MG63 (cell line): ENCODE measurements at regions not wholly inside any gene's neighbourhood (a gene's known extent, or its start where the extent isn't known, plus 50 kb on each side); places are given as distances from the start of the nearest gene placed in this dataset.

Experiments used
- DNase-seq: peaks from one replicate; pipeline ENCODE4 v3.0.0-alpha.2; 2020
- H3K27me3 ChIP-seq: fragments of 250-450 bp; sonication (Bioruptor Pico); 2 replicates; pipeline ENCODE4 v1.5.1; 2020; ENCODE audit warnings: mild to moderate bottlenecking, moderate library complexity
- H3K36me3 ChIP-seq: fragments of 250-450 bp; sonication (Bioruptor Pico); 2 replicates; pipeline ENCODE4 v1.5.1; 2020; ENCODE audit warnings: mild to moderate bottlenecking, moderate library complexity
- H3K4me3 ChIP-seq: fragments of 250-450 bp; sonication (Bioruptor Pico); 2 replicates; pipeline ENCODE4 v1.5.1; 2020; ENCODE audit warnings: mild to moderate bottlenecking, moderate library complexity
- H3K9me3 ChIP-seq: fragments of 250-450 bp; sonication (Bioruptor Pico); 2 replicates; pipeline ENCODE4 v1.5.1; 2020; ENCODE audit warnings: mild to moderate bottlenecking, moderate library complexity

DNA sequence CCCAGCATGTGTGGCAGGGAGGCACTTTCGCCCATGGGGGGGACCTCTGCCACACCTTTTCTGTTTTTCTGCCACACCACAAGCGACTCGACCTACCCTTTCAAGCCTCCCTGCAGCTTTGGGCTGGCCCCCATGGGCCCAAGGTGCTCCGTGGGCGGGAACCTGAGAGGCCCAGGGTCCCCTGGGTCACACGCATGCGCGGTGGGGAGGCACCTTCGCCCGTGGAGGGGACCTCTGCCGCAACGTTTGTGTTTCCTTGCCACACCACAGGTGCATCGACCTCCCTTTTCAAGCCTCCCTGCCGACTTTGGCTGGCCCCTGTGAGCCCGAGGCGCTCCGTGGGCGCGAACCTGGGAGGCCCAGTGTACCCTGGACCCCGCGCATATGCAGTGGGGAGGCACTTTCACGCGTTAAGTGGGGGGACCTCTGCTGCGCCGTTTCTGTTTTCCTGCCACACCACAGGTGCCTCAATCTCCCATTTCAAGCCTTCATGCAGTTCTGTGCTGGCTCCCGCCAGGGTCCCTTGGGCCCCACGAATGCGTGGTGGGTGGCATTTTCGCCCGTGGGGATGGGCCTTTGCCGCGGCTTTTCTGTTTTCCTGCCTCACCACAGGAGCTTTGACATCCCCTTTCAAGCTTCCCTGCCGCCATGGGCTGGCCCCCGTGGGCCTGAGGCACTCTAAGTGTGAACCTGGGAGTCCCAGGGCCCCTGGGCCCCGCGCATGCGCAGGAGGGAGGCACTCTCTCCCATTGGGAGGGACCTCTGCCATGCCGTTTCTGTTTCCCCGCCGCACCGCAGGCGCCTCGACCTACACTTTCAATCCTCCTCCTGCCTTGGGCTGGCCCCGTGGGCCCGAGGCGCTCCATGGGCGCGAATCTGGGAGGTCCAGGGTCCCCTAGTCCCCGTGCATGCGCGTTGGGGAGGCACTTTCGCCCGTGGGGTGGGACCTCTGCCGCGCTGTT is 332.2 kb downstream of the ALG10 start:
- H3K9me3 ChIP-seq, result no peaks in the 10 kb centered on the region
- H3K27me3 ChIP-seq, result peaks cover 27% of the 10 kb centered on the region
- no peak for DNase-seq
- no peaks in the 10 kb centered on the region for H3K36me3 ChIP-seq
- H3K4me3 ChIP-seq, result no peak overlapping the region

DNA sequence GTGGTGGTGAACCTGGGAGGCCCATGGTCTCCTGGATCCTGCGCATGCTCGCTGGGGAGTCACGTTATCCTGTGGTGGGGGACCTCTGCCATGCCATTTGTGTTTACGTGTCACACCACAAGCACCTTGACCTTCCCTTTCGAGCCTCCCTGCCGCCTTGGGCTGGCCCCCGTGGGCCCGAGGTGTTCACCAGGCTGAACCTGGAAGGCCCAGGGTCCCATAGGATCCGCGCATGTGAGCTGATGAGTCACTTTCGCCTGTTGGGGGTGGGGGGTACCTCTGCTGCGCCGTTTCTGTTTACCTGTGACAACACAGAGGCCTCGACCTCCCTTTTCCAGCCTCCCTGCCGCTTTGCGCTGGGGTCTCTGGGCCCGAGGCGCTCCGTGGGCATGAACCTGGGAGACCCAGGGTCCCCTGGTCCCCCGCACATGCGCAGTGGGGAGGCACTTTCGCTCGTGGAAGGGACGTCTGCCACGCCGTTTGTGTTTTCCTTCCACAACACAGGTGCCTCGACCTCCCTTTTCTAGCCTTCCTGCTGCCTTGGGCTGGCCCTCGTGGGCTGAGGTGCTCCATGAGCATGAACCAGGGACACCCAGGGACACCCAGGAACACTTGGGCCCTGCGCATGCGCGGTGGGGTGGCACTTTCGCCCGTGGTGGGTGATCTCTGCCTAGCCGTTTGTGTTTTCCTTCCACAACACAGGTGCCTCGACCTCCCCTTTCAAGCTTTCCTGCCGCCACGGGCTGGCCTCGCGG is 334.1 kb downstream of the ALG10 start:
- Histone ChIP-seq H3K36me3 (no peaks in the 10 kb centered on the region), H3K27me3 (peaks cover 18% of the 10 kb centered on the region), H3K9me3 (no peaks in the 10 kb centered on the region), H3K4me3 (no peak overlapping the region)
- DNase-seq, result no peak

DNA sequence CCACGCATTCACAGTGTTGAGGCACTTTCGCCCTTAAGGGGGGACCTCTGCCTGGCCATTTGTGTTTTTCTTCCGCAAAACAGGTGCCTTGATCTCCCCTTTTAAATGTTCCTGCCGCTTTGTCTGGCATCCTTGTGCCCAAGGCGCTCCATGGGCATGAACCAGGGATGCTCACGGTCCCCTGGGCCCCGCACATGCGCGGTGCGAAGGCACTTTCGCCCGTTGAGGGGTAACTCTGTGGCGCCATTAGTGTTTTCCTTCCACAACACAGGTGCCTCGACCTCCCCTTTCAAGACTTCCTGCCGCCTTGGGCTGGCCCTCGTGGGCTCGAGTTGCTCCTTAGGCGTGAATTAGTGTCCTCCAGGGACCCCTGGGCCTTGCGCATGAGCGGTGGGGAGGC is 335.5 kb downstream of the ALG10 start:
- DNase-seq, result no peak
- Histone ChIP-seq H3K36me3 (no peaks in the 10 kb centered on the region), H3K4me3 (no peak overlapping the region), H3K9me3 (no peaks in the 10 kb centered on the region), H3K27me3 (peaks cover 16% of the 10 kb centered on the region)

DNA sequence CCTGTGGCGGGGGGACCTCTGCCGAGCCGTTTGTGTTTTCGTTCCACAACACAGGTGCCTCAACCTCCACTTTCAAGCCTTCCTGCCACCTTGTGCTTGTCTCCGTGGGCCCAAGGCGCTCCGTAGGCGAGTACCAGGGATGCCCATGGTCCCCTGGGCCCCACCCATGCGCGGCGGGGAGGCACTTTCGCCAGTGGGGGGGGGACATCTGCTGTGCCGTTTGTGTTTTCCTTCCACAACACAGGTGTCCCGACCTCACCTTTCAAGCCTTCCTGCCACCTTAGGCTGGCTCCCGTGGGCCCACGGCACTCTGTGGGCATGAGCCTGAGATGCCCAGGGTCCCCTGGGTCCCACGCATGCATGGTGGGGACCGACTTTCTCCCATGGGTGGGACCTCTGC is 335.9 kb downstream of the ALG10 start:
- no peaks in the 10 kb centered on the region for H3K36me3 ChIP-seq
- no peak overlapping the region for H3K4me3 ChIP-seq
- H3K9me3 ChIP-seq, result no peaks in the 10 kb centered on the region
- peaks cover 16% of the 10 kb centered on the region for H3K27me3 ChIP-seq
- DNase-seq, result no peak

DNA sequence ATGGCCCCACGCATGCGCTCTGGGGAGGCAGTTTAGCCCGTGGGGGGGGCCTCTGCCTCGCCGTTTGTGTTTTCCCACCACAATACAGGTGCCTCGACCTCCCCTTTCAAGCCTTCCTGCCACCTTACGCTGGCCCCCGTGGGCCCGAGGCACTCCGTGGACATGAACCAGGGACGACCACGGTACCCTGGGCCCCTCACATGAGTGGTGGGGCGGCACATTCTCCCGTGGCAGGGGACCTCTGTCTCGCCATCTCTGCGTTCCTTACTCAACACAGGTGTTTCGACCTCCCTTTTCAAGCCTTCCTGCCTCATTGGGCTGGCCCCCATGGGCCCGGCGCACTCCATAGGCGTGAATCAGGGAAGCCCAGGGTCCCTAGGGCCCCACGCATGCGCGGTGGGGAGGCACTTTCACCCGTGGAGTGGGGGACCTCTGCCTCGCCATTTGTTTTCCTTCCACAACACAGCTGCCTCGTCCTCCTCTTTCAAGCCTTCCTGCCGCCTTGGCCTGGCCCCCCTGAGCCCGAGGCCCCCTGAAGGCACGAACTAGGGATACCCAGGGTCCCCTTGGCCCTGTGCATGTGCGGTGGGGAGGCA is 339.5 kb downstream of the ALG10 start:
- H3K9me3 ChIP-seq, result no peaks in the 10 kb centered on the region
- no peak for DNase-seq

DNA sequence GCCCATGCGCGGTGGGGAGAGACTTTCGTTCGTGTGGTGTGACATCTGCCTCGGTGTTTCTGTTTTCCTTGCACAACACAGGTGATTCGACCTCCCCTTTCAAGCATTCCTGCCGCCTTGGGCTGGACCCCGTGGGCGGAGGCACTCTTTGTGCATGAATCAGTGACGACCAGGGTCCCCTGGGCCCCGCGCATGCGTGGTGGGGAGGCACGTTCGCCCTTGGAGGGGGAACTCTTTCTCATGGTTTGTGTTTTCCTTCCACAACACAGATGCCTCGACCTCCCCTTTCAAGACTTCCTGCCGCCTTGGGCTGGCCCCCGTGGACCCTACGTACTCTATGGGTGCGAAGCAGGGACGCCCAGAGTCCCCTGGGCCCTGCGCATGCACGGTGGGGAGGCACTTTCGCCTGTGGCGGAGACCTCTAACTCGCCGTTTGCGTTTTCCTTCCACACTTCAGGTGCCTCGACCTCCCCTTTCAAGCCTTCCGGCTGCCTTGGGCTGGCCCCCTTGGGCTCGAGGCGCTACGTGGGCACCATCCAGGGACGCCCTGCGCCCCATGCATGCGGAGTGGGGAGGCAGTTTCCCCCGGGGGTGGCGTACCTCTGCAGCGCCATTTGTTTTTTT is 340.9 kb downstream of the ALG10 start:
- Histone ChIP-seq H3K9me3 (no peaks in the 10 kb centered on the region), H3K36me3 (no peaks in the 10 kb centered on the region), H3K27me3 (peaks cover 15% of the 10 kb centered on the region), H3K4me3 (no peak overlapping the region)
- DNase-seq, result no peak

More for the DNA sequence above, 339.5 kb downstream of the ALG10 start:
- H3K27me3 ChIP-seq, result peaks cover 16% of the 10 kb centered on the region
- no peak overlapping the region for H3K4me3 ChIP-seq
- no peaks in the 10 kb centered on the region for H3K36me3 ChIP-seq

DNA sequence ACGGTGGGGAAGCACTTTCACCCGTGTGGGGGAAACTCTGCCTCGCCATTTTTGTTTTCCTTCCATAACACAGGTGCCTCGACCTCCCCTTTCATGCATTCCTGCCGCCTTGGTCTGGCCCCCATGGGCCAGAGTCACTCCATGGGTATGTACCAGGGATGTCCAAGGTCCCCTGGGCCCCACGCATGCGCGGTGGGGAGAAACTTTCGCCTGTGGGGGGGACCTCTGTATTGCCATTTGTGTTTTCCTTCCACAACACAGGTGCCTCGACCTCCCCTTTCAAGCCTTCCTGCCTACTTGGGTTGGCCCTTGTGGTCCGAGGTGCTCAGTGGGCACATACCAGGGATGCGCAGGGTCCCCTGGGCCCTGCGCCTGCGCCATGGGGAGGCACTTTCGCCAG is 345.8 kb downstream of the ALG10 start:
- Histone ChIP-seq H3K27me3 (peaks cover 16% of the 10 kb centered on the region; the same call in 1 of the 2 replicates), H3K36me3 (no peaks in the 10 kb centered on the region), H3K4me3 (no peak overlapping the region), H3K9me3 (no peaks in the 10 kb centered on the region)
- no peak for DNase-seq

DNA sequence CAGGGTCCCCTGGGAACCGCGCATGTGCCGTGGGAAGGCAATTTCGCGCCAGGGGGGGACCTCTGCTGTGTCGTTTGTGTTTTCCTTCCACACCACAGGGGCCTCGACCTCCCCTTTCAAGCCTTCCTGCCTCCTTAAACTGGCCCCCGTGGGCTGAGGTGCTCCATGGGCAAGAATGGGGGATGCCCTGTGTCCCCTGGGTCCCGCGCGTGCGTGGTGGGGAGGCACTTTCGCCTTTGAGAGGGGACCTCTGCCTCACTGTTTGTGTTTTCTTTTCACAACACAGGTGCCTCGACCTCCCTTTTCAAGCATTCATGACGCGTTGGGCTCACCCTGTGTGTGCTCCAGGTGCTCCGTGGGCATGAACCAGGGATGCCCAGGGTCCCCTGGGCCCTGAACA is 348.8 kb downstream of the ALG10 start:
- Histone ChIP-seq H3K36me3 (no peaks in the 10 kb centered on the region), H3K4me3 (no peak overlapping the region), H3K9me3 (no peaks in the 10 kb centered on the region), H3K27me3 (peaks cover 16% of the 10 kb centered on the region; the same call in 1 of the 2 replicates)
- no peak for DNase-seq

DNA sequence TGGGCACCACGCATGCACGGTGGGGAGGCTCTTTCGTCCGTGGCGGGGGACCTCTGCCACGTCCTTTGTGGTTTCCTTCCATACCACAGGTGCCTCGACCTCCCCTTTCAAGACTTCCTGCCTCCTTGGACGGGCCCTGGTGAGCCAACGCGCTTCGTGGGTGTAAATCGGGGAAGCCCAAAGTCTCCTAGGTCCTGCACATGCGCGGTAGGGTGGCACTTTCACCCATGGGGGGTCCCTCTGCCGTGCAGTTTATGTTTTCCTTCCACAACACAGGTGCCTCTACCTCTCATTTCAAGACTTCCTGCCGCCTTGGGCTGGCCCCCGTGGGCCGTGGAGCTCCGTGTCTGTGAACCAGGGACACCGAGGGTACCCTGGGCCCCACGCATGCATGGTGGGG is 349.7 kb downstream of the ALG10 start:
- no peaks in the 10 kb centered on the region for H3K9me3 ChIP-seq
- DNase-seq, result no peak
- no peak overlapping the region for H3K4me3 ChIP-seq
- no peaks in the 10 kb centered on the region for H3K36me3 ChIP-seq
- peaks cover 16% of the 10 kb centered on the region; the same call in 1 of the 2 replicates for H3K27me3 ChIP-seq

DNA sequence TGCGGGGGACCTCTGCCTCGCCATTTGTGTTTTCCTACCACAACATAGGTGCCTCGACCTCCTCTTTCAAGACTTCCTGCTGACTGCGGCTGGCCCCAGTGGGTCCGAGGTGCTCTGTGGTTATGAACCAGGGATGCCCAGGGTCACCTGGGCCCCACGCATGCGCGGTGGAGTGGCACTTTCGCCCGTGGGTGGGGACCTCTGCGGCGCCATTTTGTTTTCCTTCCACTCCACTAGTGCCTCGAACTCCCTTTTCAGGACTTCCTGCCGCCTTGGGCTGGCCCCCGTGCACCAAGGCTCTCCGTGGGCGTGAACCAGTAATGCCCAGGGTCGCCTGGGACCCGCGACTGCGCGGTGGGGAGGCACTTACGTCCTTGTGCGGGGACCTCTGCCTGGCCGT is 351.6 kb downstream of the ALG10 start:
- no peak for DNase-seq
- no peaks in the 10 kb centered on the region for H3K36me3 ChIP-seq
- H3K9me3 ChIP-seq, result no peaks in the 10 kb centered on the region
- peaks cover 14% of the 10 kb centered on the region; the same call in 1 of the 2 replicates for H3K27me3 ChIP-seq
- no peak overlapping the region for H3K4me3 ChIP-seq

DNA sequence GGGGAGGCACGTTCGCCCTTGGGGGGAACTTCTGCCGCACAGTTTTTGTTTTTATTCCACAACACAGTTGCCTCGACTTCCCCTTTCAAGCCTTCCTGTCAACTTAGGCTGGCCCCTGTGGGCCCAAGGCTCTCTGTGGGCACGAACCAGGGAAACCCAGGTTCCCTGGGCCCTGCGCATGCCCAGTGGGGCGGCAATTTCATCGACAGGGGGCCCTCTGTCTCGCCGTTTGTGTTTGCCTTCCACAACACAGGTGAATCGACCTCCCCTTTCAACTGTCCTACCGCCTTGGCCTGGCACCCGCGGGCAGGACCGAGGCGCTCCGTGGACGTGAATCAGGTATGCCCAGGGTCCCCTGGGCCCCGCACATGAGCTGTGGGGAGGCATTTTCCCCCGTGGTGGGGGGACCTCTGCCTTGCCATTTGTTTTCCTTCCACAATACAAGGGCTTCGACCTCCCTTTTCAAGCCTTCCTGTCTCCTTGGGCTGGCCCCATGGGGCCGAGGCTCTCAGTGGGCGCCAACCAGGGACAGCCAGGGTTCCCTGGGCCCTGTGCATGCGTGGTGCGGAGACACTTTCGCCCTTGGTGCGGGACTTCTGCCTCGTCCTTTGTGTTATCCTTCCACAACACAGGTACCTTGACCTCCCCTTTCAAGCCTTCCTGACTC is 354.0 kb downstream of the ALG10 start:
- Histone ChIP-seq H3K9me3 (no peaks in the 10 kb centered on the region), H3K4me3 (no peak overlapping the region), H3K36me3 (no peaks in the 10 kb centered on the region), H3K27me3 (peaks cover 7% of the 10 kb centered on the region; the same call in 1 of the 2 replicates)
- DNase-seq, result no peak

DNA sequence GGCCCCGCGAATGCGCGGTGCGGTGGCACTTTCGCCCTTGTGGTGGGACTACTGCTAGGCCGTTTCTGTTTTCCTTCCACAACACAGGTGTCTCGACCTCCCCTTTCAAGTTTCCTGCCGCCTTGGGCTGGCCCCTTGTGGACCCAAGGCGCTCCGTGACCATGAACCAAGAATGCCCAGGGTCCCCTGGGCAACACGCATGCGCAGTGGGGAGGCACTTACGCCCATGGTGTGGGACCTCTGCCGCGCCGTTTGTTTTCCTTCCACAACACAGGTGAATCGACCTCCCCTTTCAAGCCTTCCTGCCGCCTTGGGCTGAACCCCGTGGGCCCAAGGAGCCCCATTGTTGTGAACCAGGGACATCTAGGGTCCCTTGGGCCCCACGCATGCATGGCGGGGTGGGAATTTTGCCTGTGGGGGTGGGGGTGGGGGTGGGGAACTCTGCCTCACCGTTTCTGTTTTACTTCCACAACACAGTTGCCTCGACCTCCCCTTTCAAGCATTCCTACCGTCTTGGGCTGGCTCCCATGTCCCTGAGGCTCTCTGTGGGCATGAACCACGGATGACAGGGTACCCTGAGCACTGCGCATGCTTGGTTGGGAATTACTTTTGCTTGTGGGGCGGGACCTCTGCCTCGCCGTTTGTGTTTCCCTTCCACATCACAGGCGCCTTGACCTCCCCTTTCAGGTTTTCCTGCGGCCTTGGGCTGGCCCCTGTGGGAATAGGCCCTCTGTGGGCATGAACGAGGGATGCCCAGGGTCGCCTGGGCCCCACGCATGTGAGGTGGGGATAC is 355.1 kb downstream of the ALG10 start:
- Histone ChIP-seq H3K36me3 (no peaks in the 10 kb centered on the region), H3K27me3 (peaks cover 1% of the 10 kb centered on the region; the same call in 1 of the 2 replicates), H3K4me3 (no peak overlapping the region), H3K9me3 (no peaks in the 10 kb centered on the region)
- DNase-seq, result no peak

DNA sequence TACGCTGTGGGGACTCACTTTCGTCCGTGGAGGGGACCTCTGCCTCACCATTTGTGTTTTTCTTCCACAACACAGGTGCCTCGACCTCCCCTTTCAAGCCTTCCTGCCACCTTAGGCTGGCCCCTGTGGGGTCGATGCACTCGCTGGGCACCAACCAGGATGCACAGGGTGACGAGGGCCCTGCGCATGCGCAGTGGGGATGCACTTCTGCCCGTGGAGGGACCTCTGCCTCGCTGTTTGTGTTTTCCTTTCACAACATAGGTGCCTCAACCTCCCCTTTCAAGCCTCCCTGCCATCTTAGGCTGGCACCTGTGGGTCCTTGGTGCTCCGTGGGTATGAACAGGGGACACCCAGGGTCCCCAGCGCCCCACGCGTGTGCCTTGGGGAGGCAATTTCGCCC is 356.8 kb downstream of the ALG10 start:
- no peak overlapping the region for H3K4me3 ChIP-seq
- no peaks in the 10 kb centered on the region for H3K36me3 ChIP-seq
- no peaks in the 10 kb centered on the region for H3K27me3 ChIP-seq
- DNase-seq, result no peak
- no peaks in the 10 kb centered on the region for H3K9me3 ChIP-seq

DNA sequence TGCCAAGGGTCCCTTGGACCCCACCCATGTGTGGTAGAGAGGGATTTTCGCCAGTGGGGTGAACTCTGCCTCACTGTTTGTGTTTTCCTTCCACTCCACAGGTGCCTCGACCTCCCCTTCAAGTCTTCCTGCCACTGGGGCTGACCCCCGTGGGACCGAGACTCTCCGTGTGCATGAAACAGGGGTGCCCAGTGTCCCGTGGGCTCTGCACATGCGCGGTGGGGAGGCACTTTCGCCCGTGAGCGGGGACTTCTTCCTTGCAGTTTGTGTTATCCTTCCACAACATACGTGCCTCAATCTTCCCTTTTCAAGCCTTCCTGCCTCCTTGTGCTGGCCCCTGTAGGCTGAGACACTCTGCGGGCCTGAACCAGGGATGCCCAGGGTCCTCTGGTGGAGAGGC is 362.4 kb downstream of the ALG10 start:
- DNase-seq, result no peak
- Histone ChIP-seq H3K36me3 (no peaks in the 10 kb centered on the region), H3K4me3 (no peak overlapping the region), H3K9me3 (no peaks in the 10 kb centered on the region), H3K27me3 (no peaks in the 10 kb centered on the region)

DNA sequence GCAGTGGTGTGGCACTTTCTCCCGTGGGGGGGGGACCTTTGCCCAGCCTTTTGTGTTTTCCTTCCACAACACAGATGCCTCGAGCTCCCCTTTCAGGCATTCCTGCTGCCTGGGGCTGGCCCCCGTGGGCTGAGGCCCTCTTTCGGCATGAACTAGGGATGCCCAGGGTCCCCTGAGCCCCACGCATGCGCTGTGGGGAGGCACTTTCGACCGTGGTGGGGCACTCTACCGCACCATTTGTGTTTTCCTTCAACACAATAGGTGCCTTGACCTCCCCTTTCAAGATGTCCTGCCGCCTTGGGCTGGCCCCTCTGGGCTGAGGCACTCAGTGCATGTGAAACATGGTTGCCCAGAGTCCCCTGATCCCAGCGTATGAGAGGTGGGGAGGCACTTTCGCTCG is 363.7 kb downstream of the ALG10 start:
- Histone ChIP-seq H3K9me3 (no peaks in the 10 kb centered on the region), H3K4me3 (no peak overlapping the region), H3K27me3 (no peaks in the 10 kb centered on the region), H3K36me3 (no peaks in the 10 kb centered on the region)
- no peak for DNase-seq
